ENCODE measurements at regions not wholly inside any gene's neighbourhood (a gene's known extent, or its start where the extent isn't known, plus 50 kb on each side); places are given as distances from the start of the nearest gene placed in this dataset.

GRCh38 chr10:60494774-60495173 lies 105.1 kb upstream of the ANK3 start:
- 94% methylated on average over 2 of the region's 2 CpGs for WGBS
- no peak overlapping the region for H3K27ac ChIP-seq (ENCODE audit: low read depth in 1 of 2, low read length in 2 of 2)
- no peak overlapping the region for H3K9ac ChIP-seq (ENCODE audit: low read depth in 1 of 2, low read length in 2 of 2)
- no peaks in the 10 kb centered on the region for H3K4me1 ChIP-seq (ENCODE audit: control insufficient read depth in 4 of 4, insufficient read depth in 4 of 4, low read length in 3 of 4)
- no peaks in the 10 kb centered on the region for H3K9me3 ChIP-seq (ENCODE audit: control insufficient read depth in 4 of 4, low read length in 3 of 4)
- no peak overlapping the region for H3K4me3 ChIP-seq (ENCODE audit: low read depth in 1 of 3, low read length in 3 of 3)
- no peaks in the 10 kb centered on the region for H3K27me3 ChIP-seq (ENCODE audit: control insufficient read depth in 4 of 4, insufficient read depth in 4 of 4, low read length in 3 of 4)
- TF ChIP-seq FOXA2 (IDR thresholded peaks at IDR 0.05) (no peak), FOXA1 (IDR thresholded peaks at IDR 0.05) (no peak), JUND (IDR thresholded peaks at IDR 0.05) (no peak), HNF4A (conservative IDR thresholded peaks at IDR 0.05) (no peak), MAX (IDR thresholded peaks at IDR 0.05) (no peak), HNF4G (IDR thresholded peaks at IDR 0.05) (no peak), RXRA (IDR thresholded peaks at IDR 0.05) (no peak)
- DNase-seq (ENCODE audit: low spot score): no peak
- no peaks in the 10 kb centered on the region for H3K36me3 ChIP-seq (ENCODE audit: control insufficient read depth in 4 of 4, insufficient read depth in 3 of 4, low read depth in 1 of 4, low read length in 3 of 4)

DNA sequence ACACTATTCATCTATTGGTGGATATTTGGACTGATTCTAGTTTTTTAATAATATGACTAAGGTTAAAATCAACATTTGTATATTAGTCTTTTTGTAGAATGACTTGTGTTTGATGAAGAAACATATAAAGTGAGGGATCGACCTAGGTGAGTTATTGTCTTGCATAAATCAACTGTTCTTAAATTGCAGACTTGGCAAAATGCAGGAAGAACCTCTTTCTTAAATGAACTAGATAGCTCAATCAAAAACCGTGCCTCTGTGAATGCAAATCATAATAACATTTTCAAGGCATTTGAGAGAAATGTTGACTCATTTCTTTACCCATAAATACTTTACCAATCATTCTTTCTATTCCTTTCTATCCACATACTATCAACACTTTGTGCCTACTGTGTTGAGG lies 101.5 kb upstream of the ANK3 start:
- H3K9me3 ChIP-seq (ENCODE audit: control insufficient read depth in 4 of 4, low read length in 3 of 4): no peaks in the 10 kb centered on the region
- H3K27ac ChIP-seq (ENCODE audit: low read depth in 1 of 2, low read length in 2 of 2): no peak overlapping the region
- WGBS: 85% methylated on average over 2 of the region's 2 CpGs
- DNase-seq (ENCODE audit: low spot score): no peak
- no peak overlapping the region for H3K4me3 ChIP-seq (ENCODE audit: low read depth in 1 of 3, low read length in 3 of 3)
- TF ChIP-seq EGR1 (IDR thresholded peaks at IDR 0.05; ENCODE audit: low read depth in 2 of 2) (no peak), YY1 (IDR thresholded peaks at IDR 0.05) (no peak), ATF3 (IDR thresholded peaks at IDR 0.05) (no peak), RXRA (IDR thresholded peaks at IDR 0.05) (no peak), FOXA2 (IDR thresholded peaks at IDR 0.05) (no peak), TAF1 (conservative IDR thresholded peaks at IDR 0.05) (no peak), FOXA1 (IDR thresholded peaks at IDR 0.05) (no peak), HNF4G (IDR thresholded peaks at IDR 0.05) (no peak), RAD21 (IDR thresholded peaks at IDR 0.05) (no peak), NR2F2 (IDR thresholded peaks at IDR 0.05) (no peak)
- TF ChIP-seq, protein P1, sequence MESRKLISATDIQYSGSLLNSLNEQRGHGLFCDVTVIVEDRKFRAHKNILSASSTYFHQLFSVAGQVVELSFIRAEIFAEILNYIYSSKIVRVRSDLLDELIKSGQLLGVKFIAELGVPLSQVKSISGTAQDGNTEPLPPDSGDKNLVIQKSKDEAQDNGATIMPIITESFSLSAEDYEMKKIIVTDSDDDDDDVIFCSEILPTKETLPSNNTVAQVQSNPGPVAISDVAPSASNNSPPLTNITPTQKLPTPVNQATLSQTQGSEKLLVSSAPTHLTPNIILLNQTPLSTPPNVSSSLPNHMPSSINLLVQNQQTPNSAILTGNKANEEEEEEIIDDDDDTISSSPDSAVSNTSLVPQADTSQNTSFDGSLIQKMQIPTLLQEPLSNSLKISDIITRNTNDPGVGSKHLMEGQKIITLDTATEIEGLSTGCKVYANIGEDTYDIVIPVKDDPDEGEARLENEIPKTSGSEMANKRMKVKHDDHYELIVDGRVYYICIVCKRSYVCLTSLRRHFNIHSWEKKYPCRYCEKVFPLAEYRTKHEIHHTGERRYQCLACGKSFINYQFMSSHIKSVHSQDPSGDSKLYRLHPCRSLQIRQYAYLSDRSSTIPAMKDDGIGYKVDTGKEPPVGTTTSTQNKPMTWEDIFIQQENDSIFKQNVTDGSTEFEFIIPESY (IDR thresholded peaks at IDR 0.05): no peak
- H3K27me3 ChIP-seq (ENCODE audit: control insufficient read depth in 4 of 4, insufficient read depth in 4 of 4, low read length in 3 of 4): no peaks in the 10 kb centered on the region
- no peaks in the 10 kb centered on the region for H3K4me1 ChIP-seq (ENCODE audit: control insufficient read depth in 4 of 4, insufficient read depth in 4 of 4, low read length in 3 of 4)
- no peak overlapping the region for H3K9ac ChIP-seq (ENCODE audit: low read depth in 1 of 2, low read length in 2 of 2)
- H3K36me3 ChIP-seq (ENCODE audit: control insufficient read depth in 4 of 4, insufficient read depth in 3 of 4, low read depth in 1 of 4, low read length in 3 of 4): no peaks in the 10 kb centered on the region

DNA sequence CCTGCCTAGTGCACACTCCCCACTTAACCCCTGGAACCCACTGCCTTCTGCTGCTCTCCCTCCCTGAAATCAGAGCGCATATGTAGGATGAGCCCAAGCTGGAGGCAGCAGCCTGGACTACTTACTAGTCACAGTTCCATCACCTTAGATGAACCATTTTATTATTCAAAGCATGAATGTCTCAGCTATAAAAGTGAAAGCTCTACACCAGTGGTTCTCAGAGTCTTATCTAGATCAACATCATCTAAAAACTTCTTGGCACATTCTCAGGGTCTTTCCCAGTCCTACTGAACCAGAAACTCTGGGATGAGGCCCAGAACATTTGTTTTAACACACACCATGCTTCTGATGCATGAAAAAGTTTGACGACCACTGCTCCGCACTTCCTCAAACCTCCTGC lies 100.3 kb upstream of the ANK3 start:
- DNase-seq (ENCODE audit: low spot score): no peak
- Histone ChIP-seq H3K9ac (ENCODE audit: low read depth in 1 of 2, low read length in 2 of 2) (no peak overlapping the region), H3K4me3 (ENCODE audit: low read depth in 1 of 3, low read length in 3 of 3) (no peak overlapping the region), H3K36me3 (ENCODE audit: control insufficient read depth in 4 of 4, insufficient read depth in 3 of 4, low read depth in 1 of 4, low read length in 3 of 4) (no peaks in the 10 kb centered on the region), H3K27ac (ENCODE audit: low read depth in 1 of 2, low read length in 2 of 2) (no peak overlapping the region), H3K9me3 (ENCODE audit: control insufficient read depth in 4 of 4, low read length in 3 of 4) (no peaks in the 10 kb centered on the region), H3K27me3 (ENCODE audit: control insufficient read depth in 4 of 4, insufficient read depth in 4 of 4, low read length in 3 of 4) (no peaks in the 10 kb centered on the region), H3K4me1 (ENCODE audit: control insufficient read depth in 4 of 4, insufficient read depth in 4 of 4, low read length in 3 of 4) (no peaks in the 10 kb centered on the region)
- 79% methylated on average over 3 of the region's 3 CpGs for WGBS
- no peak for TF ChIP-seq RAD21 (IDR thresholded peaks at IDR 0.05)
- TF ChIP-seq, protein P1 (IDR thresholded peaks at IDR 0.05): no peak
- no peak for TF ChIP-seq FOXA1 (IDR thresholded peaks at IDR 0.05)
- no peak for TF ChIP-seq EGR1 (IDR thresholded peaks at IDR 0.05; ENCODE audit: low read depth in 2 of 2)
- TF ChIP-seq SP1 (IDR thresholded peaks at IDR 0.05): no peak
- TF ChIP-seq RXRA (IDR thresholded peaks at IDR 0.05): no peak
- no peak for TF ChIP-seq MAX (IDR thresholded peaks at IDR 0.05)
- no peak for TF ChIP-seq GABPA (IDR thresholded peaks at IDR 0.05 in 1 of 2, conservative IDR thresholded peaks at IDR 0.05 in 1 of 2)
- no peak for TF ChIP-seq HNF4A (conservative IDR thresholded peaks at IDR 0.05)
- TF ChIP-seq FOXA2 (IDR thresholded peaks at IDR 0.05): no peak
- TF ChIP-seq, protein P2, sequence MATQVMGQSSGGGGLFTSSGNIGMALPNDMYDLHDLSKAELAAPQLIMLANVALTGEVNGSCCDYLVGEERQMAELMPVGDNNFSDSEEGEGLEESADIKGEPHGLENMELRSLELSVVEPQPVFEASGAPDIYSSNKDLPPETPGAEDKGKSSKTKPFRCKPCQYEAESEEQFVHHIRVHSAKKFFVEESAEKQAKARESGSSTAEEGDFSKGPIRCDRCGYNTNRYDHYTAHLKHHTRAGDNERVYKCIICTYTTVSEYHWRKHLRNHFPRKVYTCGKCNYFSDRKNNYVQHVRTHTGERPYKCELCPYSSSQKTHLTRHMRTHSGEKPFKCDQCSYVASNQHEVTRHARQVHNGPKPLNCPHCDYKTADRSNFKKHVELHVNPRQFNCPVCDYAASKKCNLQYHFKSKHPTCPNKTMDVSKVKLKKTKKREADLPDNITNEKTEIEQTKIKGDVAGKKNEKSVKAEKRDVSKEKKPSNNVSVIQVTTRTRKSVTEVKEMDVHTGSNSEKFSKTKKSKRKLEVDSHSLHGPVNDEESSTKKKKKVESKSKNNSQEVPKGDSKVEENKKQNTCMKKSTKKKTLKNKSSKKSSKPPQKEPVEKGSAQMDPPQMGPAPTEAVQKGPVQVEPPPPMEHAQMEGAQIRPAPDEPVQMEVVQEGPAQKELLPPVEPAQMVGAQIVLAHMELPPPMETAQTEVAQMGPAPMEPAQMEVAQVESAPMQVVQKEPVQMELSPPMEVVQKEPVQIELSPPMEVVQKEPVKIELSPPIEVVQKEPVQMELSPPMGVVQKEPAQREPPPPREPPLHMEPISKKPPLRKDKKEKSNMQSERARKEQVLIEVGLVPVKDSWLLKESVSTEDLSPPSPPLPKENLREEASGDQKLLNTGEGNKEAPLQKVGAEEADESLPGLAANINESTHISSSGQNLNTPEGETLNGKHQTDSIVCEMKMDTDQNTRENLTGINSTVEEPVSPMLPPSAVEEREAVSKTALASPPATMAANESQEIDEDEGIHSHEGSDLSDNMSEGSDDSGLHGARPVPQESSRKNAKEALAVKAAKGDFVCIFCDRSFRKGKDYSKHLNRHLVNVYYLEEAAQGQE (IDR thresholded peaks at IDR 0.05): no peak
- no peak for TF ChIP-seq HNF4G (IDR thresholded peaks at IDR 0.05)
- TF ChIP-seq TAF1 (conservative IDR thresholded peaks at IDR 0.05): no peak
- TF ChIP-seq, protein P3, sequence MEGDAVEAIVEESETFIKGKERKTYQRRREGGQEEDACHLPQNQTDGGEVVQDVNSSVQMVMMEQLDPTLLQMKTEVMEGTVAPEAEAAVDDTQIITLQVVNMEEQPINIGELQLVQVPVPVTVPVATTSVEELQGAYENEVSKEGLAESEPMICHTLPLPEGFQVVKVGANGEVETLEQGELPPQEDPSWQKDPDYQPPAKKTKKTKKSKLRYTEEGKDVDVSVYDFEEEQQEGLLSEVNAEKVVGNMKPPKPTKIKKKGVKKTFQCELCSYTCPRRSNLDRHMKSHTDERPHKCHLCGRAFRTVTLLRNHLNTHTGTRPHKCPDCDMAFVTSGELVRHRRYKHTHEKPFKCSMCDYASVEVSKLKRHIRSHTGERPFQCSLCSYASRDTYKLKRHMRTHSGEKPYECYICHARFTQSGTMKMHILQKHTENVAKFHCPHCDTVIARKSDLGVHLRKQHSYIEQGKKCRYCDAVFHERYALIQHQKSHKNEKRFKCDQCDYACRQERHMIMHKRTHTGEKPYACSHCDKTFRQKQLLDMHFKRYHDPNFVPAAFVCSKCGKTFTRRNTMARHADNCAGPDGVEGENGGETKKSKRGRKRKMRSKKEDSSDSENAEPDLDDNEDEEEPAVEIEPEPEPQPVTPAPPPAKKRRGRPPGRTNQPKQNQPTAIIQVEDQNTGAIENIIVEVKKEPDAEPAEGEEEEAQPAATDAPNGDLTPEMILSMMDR (IDR thresholded peaks at IDR 0.05; ENCODE audit: low read depth, low read length, missing input control): no peak
- TF ChIP-seq NR2F2 (IDR thresholded peaks at IDR 0.05): no peak

Measured in liver (tissue), 8 donors.